Caco-2 (cell line): ENCODE measurements at regions not wholly inside any gene's neighbourhood (a gene's known extent, or its start where the extent isn't known, plus 50 kb on each side); places are given as distances from the start of the nearest gene placed in this dataset.

Source experiments
- BruUV-seq: library from RNA; stranded (reverse); fragments of 400-500 nt; replicated peaks from 2 replicates; lab custom pipeline; 2021; lab: Mats Ljungman, UMichigan
- CTCF ChIA-PET: fragments of 300-600 bp; sonication (Branson Sonifier 250); formaldehyde crosslinking; loops from one replicate; lab custom pipeline; 2022; ENCODE audit warnings: antibody characterized with exemption; lab: Charles Lee
- POLR2A ChIA-PET: fragments of 300-600 bp; sonication (Branson Sonifier 250); formaldehyde crosslinking; loops from one replicate; lab custom pipeline; 2022; ENCODE audit warnings: antibody characterized with exemption; lab: Charles Lee
- DNase-seq, 2 experiments: peaks; one replicate each; pipeline versions ENCODE4 v3.0.0 to v3.0.0-alpha.2; 2020 to 2022
- H3K27me3 ChIP-seq: replicated peaks from 2 replicates; pipeline ENCODE4 v1.6.0; 2011; ENCODE audit warnings: low read length; ENCODE audit not compliant: control insufficient read depth, insufficient read depth
- H3K36me3 ChIP-seq: 2 replicates; pipeline ENCODE4 v1.5.1; 2011; ENCODE audit warnings: low read length; ENCODE audit not compliant: control insufficient read depth, insufficient read depth
- H3K4me1 ChIP-seq: fragments of 250-450 bp; sonication (Bioruptor Pico); 2 replicates; pipeline ENCODE4 v1.5.1; 2020; ENCODE audit warnings: mild to moderate bottlenecking
- H3K4me3 ChIP-seq: 2 replicates; pipeline ENCODE4 v1.5.1; 2011; ENCODE audit warnings: low read depth, mild to moderate bottlenecking, control low read depth, low read length
- H3K9me3 ChIP-seq: fragments of 250-450 bp; sonication (Bioruptor Pico); 2 replicates; pipeline ENCODE4 v1.5.1; 2020; ENCODE audit warnings: mild to moderate bottlenecking, moderate library complexity
- H3K27ac Mint-ChIP-seq: one replicate; pipeline ENCODE4 v1.8.0; 2022; ENCODE audit warnings: mixed read lengths; ENCODE audit not compliant: unreplicated experiment
- H3K27me3 Mint-ChIP-seq: one replicate; pipeline ENCODE4 v1.8.0; 2022; ENCODE audit warnings: mixed read lengths; ENCODE audit not compliant: insufficient read depth, unreplicated experiment
- H3K36me3 Mint-ChIP-seq: one replicate; pipeline ENCODE4 v1.8.0; 2022; ENCODE audit warnings: mild to moderate bottlenecking, mixed read lengths; ENCODE audit not compliant: insufficient read depth, unreplicated experiment
- H3K4me1 Mint-ChIP-seq: one replicate; pipeline ENCODE4 v1.8.0; 2022; ENCODE audit warnings: low read depth, mixed read lengths; ENCODE audit not compliant: unreplicated experiment
- H3K4me3 Mint-ChIP-seq: one replicate; pipeline ENCODE4 v1.8.0; 2022; ENCODE audit warnings: mild to moderate bottlenecking, moderate library complexity, mixed read lengths; ENCODE audit not compliant: unreplicated experiment
- H3K9me3 Mint-ChIP-seq: one replicate; pipeline ENCODE4 v1.8.0; 2022; ENCODE audit warnings: mixed read lengths; ENCODE audit not compliant: unreplicated experiment
- intact Hi-C: fragments of 100-400 bp; cut with micrococcal nuclease; formaldehyde crosslinking; loops from one replicate; pipeline ENCODE4 v1.10.0; 2022; ENCODE audit not compliant: unreplicated experiment
- TF ChIP-seq, protein P1 (sequence below), 2 experiments: fragments of 200-600 bp in 1 of 2; IDR thresholded peaks; 1 replicate in 1 of 2; 2 replicates in 1 of 2; pipeline versions ENCODE4 v1.5.1 to v1.8.0; 2011 to 2022; ENCODE audit warnings: antibody characterized with exemption in 1 of 2, control low read depth in 1 of 2, inconsistent platforms in 1 of 2, low read depth in 1 of 2, low read length in 1 of 2, mild to moderate bottlenecking in 1 of 2, moderate library complexity in 1 of 2; ENCODE audit not compliant: insufficient read depth in 1 of 2, severe bottlenecking in 1 of 2, unreplicated experiment in 1 of 2

- no peaks in the 10 kb centered on the region for H3K9me3 Mint-ChIP-seq
- no peaks in the 10 kb centered on the region for H3K36me3 Mint-ChIP-seq
- H3K4me1 Mint-ChIP-seq = no peaks in the 10 kb centered on the region
- BruUV-seq = no TSS peak
- ChIA-PET CTCF (no interaction called here), POLR2A (no interaction called here)
- no peaks in the 10 kb centered on the region for H3K36me3 ChIP-seq
- H3K27me3 ChIP-seq = no peaks in the 10 kb centered on the region
- no peaks in the 10 kb centered on the region for H3K27me3 Mint-ChIP-seq
- H3K4me1 ChIP-seq = no peaks in the 10 kb centered on the region
- no peak for DNase-seq
- no peak overlapping the region for H3K4me3 ChIP-seq
- no peaks in the 10 kb centered on the region for H3K9me3 ChIP-seq
- no peak overlapping the region for H3K27ac Mint-ChIP-seq
- TF ChIP-seq, protein P1, sequence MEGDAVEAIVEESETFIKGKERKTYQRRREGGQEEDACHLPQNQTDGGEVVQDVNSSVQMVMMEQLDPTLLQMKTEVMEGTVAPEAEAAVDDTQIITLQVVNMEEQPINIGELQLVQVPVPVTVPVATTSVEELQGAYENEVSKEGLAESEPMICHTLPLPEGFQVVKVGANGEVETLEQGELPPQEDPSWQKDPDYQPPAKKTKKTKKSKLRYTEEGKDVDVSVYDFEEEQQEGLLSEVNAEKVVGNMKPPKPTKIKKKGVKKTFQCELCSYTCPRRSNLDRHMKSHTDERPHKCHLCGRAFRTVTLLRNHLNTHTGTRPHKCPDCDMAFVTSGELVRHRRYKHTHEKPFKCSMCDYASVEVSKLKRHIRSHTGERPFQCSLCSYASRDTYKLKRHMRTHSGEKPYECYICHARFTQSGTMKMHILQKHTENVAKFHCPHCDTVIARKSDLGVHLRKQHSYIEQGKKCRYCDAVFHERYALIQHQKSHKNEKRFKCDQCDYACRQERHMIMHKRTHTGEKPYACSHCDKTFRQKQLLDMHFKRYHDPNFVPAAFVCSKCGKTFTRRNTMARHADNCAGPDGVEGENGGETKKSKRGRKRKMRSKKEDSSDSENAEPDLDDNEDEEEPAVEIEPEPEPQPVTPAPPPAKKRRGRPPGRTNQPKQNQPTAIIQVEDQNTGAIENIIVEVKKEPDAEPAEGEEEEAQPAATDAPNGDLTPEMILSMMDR (IDR thresholded peaks at IDR 0.05; ENCODE audit: insufficient read depth in 1 of 2, low read depth in 1 of 2, low read length in 1 of 2, severe bottlenecking in 1 of 2, unreplicated experiment in 1 of 2) = no peak
- intact Hi-C loops = no loop called here
- H3K4me3 Mint-ChIP-seq = no peak overlapping the region
Observed at GRCh38 chr12:128133321-128134073, 133.5 kb upstream of the TMEM132C start.

- no peak for DNase-seq
Observed at GRCh38 chr12:128137140-128137539, 129.8 kb upstream of the TMEM132C start.

DNA sequence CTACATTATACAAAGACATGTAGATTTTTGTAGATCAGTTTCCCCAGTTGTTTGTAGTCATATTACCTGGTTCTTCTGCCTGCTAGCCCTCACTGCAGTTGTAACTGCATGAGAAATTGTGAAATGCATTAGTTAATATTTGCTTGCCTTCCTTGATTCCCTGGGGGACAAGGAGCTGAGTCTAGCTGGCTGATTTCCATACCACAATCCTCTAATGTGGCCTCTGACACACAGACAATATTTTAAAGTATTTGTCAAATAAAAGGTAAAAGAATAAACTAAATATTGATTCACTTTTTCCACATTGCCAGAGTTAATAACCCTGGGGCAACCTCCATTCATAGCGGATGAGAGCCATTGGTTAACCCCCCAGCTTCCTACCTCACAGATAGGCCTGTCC, 128.8 kb upstream of the TMEM132C start:
- TF ChIP-seq, protein P1 (IDR thresholded peaks at IDR 0.05; ENCODE audit: insufficient read depth in 1 of 2, low read depth in 1 of 2, low read length in 1 of 2, severe bottlenecking in 1 of 2, unreplicated experiment in 1 of 2) = no peak
- Histone ChIP-seq H3K4me1 (no peaks in the 10 kb centered on the region), H3K9me3 (no peaks in the 10 kb centered on the region), H3K36me3 (no peaks in the 10 kb centered on the region), H3K4me3 (no peak overlapping the region), H3K27me3 (no peaks in the 10 kb centered on the region)
- Mint-ChIP-seq H3K9me3 (peaks cover 10% of the 10 kb centered on the region), H3K27me3 (no peaks in the 10 kb centered on the region), H3K27ac (no peak overlapping the region), H3K36me3 (no peaks in the 10 kb centered on the region), H3K4me3 (no peak overlapping the region), H3K4me1 (no peaks in the 10 kb centered on the region)
- intact Hi-C loops = no loop called here
- POLR2A ChIA-PET = no interaction called here
- no TSS peak for BruUV-seq
- no peak for DNase-seq
- CTCF ChIA-PET = no interaction called here

More at GRCh38 chr12:128137140-128137539, 129.8 kb upstream of the TMEM132C start:
- Histone ChIP-seq H3K36me3 (no peaks in the 10 kb centered on the region), H3K4me1 (no peaks in the 10 kb centered on the region), H3K4me3 (no peak overlapping the region), H3K9me3 (no peaks in the 10 kb centered on the region), H3K27me3 (no peaks in the 10 kb centered on the region)
- TF ChIP-seq, protein P1 (IDR thresholded peaks at IDR 0.05; ENCODE audit: insufficient read depth in 1 of 2, low read depth in 1 of 2, low read length in 1 of 2, severe bottlenecking in 1 of 2, unreplicated experiment in 1 of 2) = no peak
- no peaks in the 10 kb centered on the region for H3K27me3 Mint-ChIP-seq
- H3K4me1 Mint-ChIP-seq = no peaks in the 10 kb centered on the region
- no peak overlapping the region for H3K27ac Mint-ChIP-seq
- CTCF ChIA-PET = no interaction called here
- H3K4me3 Mint-ChIP-seq = no peak overlapping the region
- peaks cover 4% of the 10 kb centered on the region for H3K9me3 Mint-ChIP-seq
- POLR2A ChIA-PET = no interaction called here
- intact Hi-C loops = no loop called here
- BruUV-seq = no TSS peak
- no peaks in the 10 kb centered on the region for H3K36me3 Mint-ChIP-seq
